ENCODE measurements at regions not wholly inside any gene's neighbourhood (a gene's known extent, or its start where the extent isn't known, plus 50 kb on each side); places are given as distances from the start of the nearest gene placed in this dataset.

GRCh38 chr5:174556756-174557155 lies 167.6 kb upstream of the MSX2 start:
- ATAC-seq: no peak
- no peak for TF ChIP-seq ZNF70 (CRISPR knock-in tag; IDR thresholded peaks at IDR 0.05)
- TF ChIP-seq ISL1 (CRISPR knock-in tag; IDR thresholded peaks at IDR 0.05): no peak
- no peak for TF ChIP-seq ZC3H10 (CRISPR knock-in tag; IDR thresholded peaks at IDR 0.05)
- no peak for TF ChIP-seq RARB (CRISPR knock-in tag; IDR thresholded peaks at IDR 0.05)
- TF ChIP-seq TCF4 (CRISPR knock-in tag; IDR thresholded peaks at IDR 0.05; ENCODE audit: borderline replicate concordance): no peak
- TF ChIP-seq CREB5 (CRISPR knock-in tag; IDR thresholded peaks at IDR 0.05; ENCODE audit: low read depth): no peak
- no peak for TF ChIP-seq TOX (CRISPR knock-in tag; IDR thresholded peaks at IDR 0.05; ENCODE audit: borderline replicate concordance)
- TF ChIP-seq BACH2 (CRISPR knock-in tag; IDR thresholded peaks at IDR 0.05; ENCODE audit: borderline replicate concordance): no peak
- TF ChIP-seq ZNF565 (CRISPR knock-in tag; conservative IDR thresholded peaks at IDR 0.05; ENCODE audit: low read depth): no peak
- TF ChIP-seq ESRRG (CRISPR knock-in tag; IDR thresholded peaks at IDR 0.05): no peak
- no peak for TF ChIP-seq PPARA (CRISPR knock-in tag; IDR thresholded peaks at IDR 0.05; ENCODE audit: borderline replicate concordance)
- no peak for TF ChIP-seq OSR1 (CRISPR knock-in tag; IDR thresholded peaks at IDR 0.05)
- TF ChIP-seq GLIS3 (CRISPR knock-in tag; IDR thresholded peaks at IDR 0.05): no peak
- TF ChIP-seq POU6F1 (CRISPR knock-in tag; IDR thresholded peaks at IDR 0.05; ENCODE audit: borderline replicate concordance, low read depth): no peak
- TF ChIP-seq ZNF8 (CRISPR knock-in tag; IDR thresholded peaks at IDR 0.05): no peak
- no peak for TF ChIP-seq ZFP30 (CRISPR knock-in tag; IDR thresholded peaks at IDR 0.05)
- TF ChIP-seq ZFP3 (CRISPR knock-in tag; IDR thresholded peaks at IDR 0.05): no peak
- no peak for TF ChIP-seq CSRNP3 (CRISPR knock-in tag; IDR thresholded peaks at IDR 0.05)
- TF ChIP-seq PATZ1 (CRISPR knock-in tag; IDR thresholded peaks at IDR 0.05; ENCODE audit: borderline replicate concordance): no peak
- TF ChIP-seq TSHZ2 (CRISPR knock-in tag; IDR thresholded peaks at IDR 0.05): no peak

- no peak for ATAC-seq
- no peak for TF ChIP-seq OSR1 (CRISPR knock-in tag; IDR thresholded peaks at IDR 0.05)
- TF ChIP-seq ESRRG (CRISPR knock-in tag; IDR thresholded peaks at IDR 0.05): no peak
- TF ChIP-seq ZNF8 (CRISPR knock-in tag; IDR thresholded peaks at IDR 0.05): no peak
- no peak for TF ChIP-seq PATZ1 (CRISPR knock-in tag; IDR thresholded peaks at IDR 0.05; ENCODE audit: borderline replicate concordance)
- no peak for TF ChIP-seq ARNTL (CRISPR knock-in tag; IDR thresholded peaks at IDR 0.05; ENCODE audit: borderline replicate concordance, low read depth)
- TF ChIP-seq POU6F1 (CRISPR knock-in tag; IDR thresholded peaks at IDR 0.05; ENCODE audit: borderline replicate concordance, low read depth): no peak
- no peak for TF ChIP-seq BACH2 (CRISPR knock-in tag; IDR thresholded peaks at IDR 0.05; ENCODE audit: borderline replicate concordance)
- TF ChIP-seq ISL1 (CRISPR knock-in tag; IDR thresholded peaks at IDR 0.05): no peak
- TF ChIP-seq TSHZ2 (CRISPR knock-in tag; IDR thresholded peaks at IDR 0.05): no peak
- TF ChIP-seq PPARA (CRISPR knock-in tag; IDR thresholded peaks at IDR 0.05; ENCODE audit: borderline replicate concordance): no peak
- no peak for TF ChIP-seq GLIS3 (CRISPR knock-in tag; IDR thresholded peaks at IDR 0.05)
- TF ChIP-seq ZNF565 (CRISPR knock-in tag; conservative IDR thresholded peaks at IDR 0.05; ENCODE audit: low read depth): no peak
- no peak for TF ChIP-seq TCF4 (CRISPR knock-in tag; IDR thresholded peaks at IDR 0.05; ENCODE audit: borderline replicate concordance)
- TF ChIP-seq ZFP30 (CRISPR knock-in tag; IDR thresholded peaks at IDR 0.05): no peak
- no peak for TF ChIP-seq SNAI2 (CRISPR knock-in tag; IDR thresholded peaks at IDR 0.05)
These were observed 166.2 kb upstream of the MSX2 start for GRCh38 chr5:174558190-174558589.

Data from SK-N-SH treated with all-trans-retinoic acid at 6 μM for 48 hours (cell line).